ENCODE measurements at regions not wholly inside any gene's neighbourhood (a gene's known extent, or its start where the extent isn't known, plus 50 kb on each side); places are given as distances from the start of the nearest gene placed in this dataset.
A peak's percentile ranks its signal among the peaks of the same experiment; 100 is the strongest.

GRCh38 chr16:14333361-14333760 lies 262.2 kb downstream of the MRTFB start:
- DNase-seq (ENCODE audit: extremely low spot score): no peak
- POLR2A ChIA-PET: no interaction called here
- CTCF ChIA-PET: no interaction called here
- no peak for TF ChIP-seq FOXM1 (IDR thresholded peaks at IDR 0.05; ENCODE audit: borderline replicate concordance)
- no peak for TF ChIP-seq HDGF (IDR thresholded peaks at IDR 0.05; ENCODE audit: borderline replicate concordance)
- no peak for TF ChIP-seq CTBP1 (IDR thresholded peaks at IDR 0.05; ENCODE audit: borderline replicate concordance)
- no peak for TF ChIP-seq SP1 (IDR thresholded peaks at IDR 0.05)
- TF ChIP-seq SUZ12 (IDR thresholded peaks at IDR 0.05): no peak
- TF ChIP-seq ZNF384 (IDR thresholded peaks at IDR 0.05): no peak

GRCh38 chr16:14331020-14331419 lies 259.9 kb downstream of the MRTFB start:
- ChIA-PET POLR2A (no interaction called here), CTCF (interaction anchor here (1.3 kb wide), 1 partner anchor 13 kb away, joined by 3 read pairs; no protein-coding TSS in a partner anchor)
- DNase-seq (ENCODE audit: extremely low spot score): no peak
- no peak for TF ChIP-seq ELF4 (IDR thresholded peaks at IDR 0.05)
- TF ChIP-seq NFRKB (IDR thresholded peaks at IDR 0.05): no peak
- no peak for TF ChIP-seq FOXM1 (IDR thresholded peaks at IDR 0.05; ENCODE audit: borderline replicate concordance)
- no peak for TF ChIP-seq ARNT (IDR thresholded peaks at IDR 0.05)
- no peak for TF ChIP-seq CTBP1 (IDR thresholded peaks at IDR 0.05; ENCODE audit: borderline replicate concordance)
- no peak for TF ChIP-seq SUZ12 (IDR thresholded peaks at IDR 0.05)
- TF ChIP-seq HDGF (IDR thresholded peaks at IDR 0.05; ENCODE audit: borderline replicate concordance): no peak
- TF ChIP-seq SP1 (IDR thresholded peaks at IDR 0.05): no peak
- no peak for TF ChIP-seq L3MBTL2 (conservative IDR thresholded peaks at IDR 0.05)
- no peak for TF ChIP-seq BHLHE40 (IDR thresholded peaks at IDR 0.05; ENCODE audit: borderline replicate concordance)
- no peak for TF ChIP-seq PKNOX1 (IDR thresholded peaks at IDR 0.05)
- no peak for TF ChIP-seq LEF1 (IDR thresholded peaks at IDR 0.05; ENCODE audit: borderline replicate concordance)
- TF ChIP-seq ZNF384 (IDR thresholded peaks at IDR 0.05): no peak
- no peak for TF ChIP-seq FOXK2 (IDR thresholded peaks at IDR 0.05)

GRCh38 chr16:14329727-14330350 lies 258.7 kb downstream of the MRTFB start:
- POLR2A ChIA-PET: no interaction called here
- TF ChIP-seq L3MBTL2 (conservative IDR thresholded peaks at IDR 0.05): peak; percentile 24; the same call in 1 of the 2 replicates
- TF ChIP-seq FOXA1 (IDR thresholded peaks at IDR 0.05): no peak
- no peak for TF ChIP-seq ZNF384 (IDR thresholded peaks at IDR 0.05)
- TF ChIP-seq NFRKB (IDR thresholded peaks at IDR 0.05): no peak
- no peak for TF ChIP-seq FOXM1 (IDR thresholded peaks at IDR 0.05; ENCODE audit: borderline replicate concordance)
- no peak for TF ChIP-seq TARDBP (IDR thresholded peaks at IDR 0.05)
- TF ChIP-seq BHLHE40 (IDR thresholded peaks at IDR 0.05; ENCODE audit: borderline replicate concordance): no peak
- CTCF ChIA-PET: no interaction called here
- DNase-seq (ENCODE audit: extremely low spot score): no peak

- TF ChIP-seq PKNOX1 (IDR thresholded peaks at IDR 0.05) (peak; percentile 89), SUZ12 (IDR thresholded peaks at IDR 0.05) (no peak), CTBP1 (IDR thresholded peaks at IDR 0.05; ENCODE audit: borderline replicate concordance) (peak; percentile 59; the same call in 1 of the 2 replicates)
- ChIA-PET CTCF (interaction anchor here (0.7 kb wide), 2 partner anchors 15 to 107 kb away, joined by 3 read pairs; no protein-coding TSS in a partner anchor), POLR2A (no interaction called here)
- peak; percentile 62 for DNase-seq (ENCODE audit: extremely low spot score)
Measured at GRCh38 chr16:14325502-14326401, 254.6 kb downstream of the MRTFB start.

- TF ChIP-seq TARDBP (IDR thresholded peaks at IDR 0.05): no peak
- TF ChIP-seq ZNF384 (IDR thresholded peaks at IDR 0.05): peak; percentile 67
- POLR2A ChIA-PET: no interaction called here
- CTCF ChIA-PET: no interaction called here
- no peak for DNase-seq (ENCODE audit: extremely low spot score)
Measured at GRCh38 chr16:14324581-14324980, 253.5 kb downstream of the MRTFB start.

- CTCF ChIA-PET: no interaction called here
- POLR2A ChIA-PET: no interaction called here
- TF ChIP-seq CTBP1 (IDR thresholded peaks at IDR 0.05; ENCODE audit: borderline replicate concordance) (no peak), ARNT (IDR thresholded peaks at IDR 0.05) (no peak), FOXK2 (IDR thresholded peaks at IDR 0.05) (no peak), SP1 (IDR thresholded peaks at IDR 0.05) (no peak), HDGF (IDR thresholded peaks at IDR 0.05; ENCODE audit: borderline replicate concordance) (no peak), L3MBTL2 (conservative IDR thresholded peaks at IDR 0.05) (no peak), PKNOX1 (IDR thresholded peaks at IDR 0.05) (no peak), SUZ12 (IDR thresholded peaks at IDR 0.05) (no peak)
- no peak for DNase-seq (ENCODE audit: extremely low spot score)
Measured at GRCh38 chr16:14322186-14322585, 251.1 kb downstream of the MRTFB start.

- TF ChIP-seq LEF1 (IDR thresholded peaks at IDR 0.05; ENCODE audit: borderline replicate concordance) (no peak), TARDBP (IDR thresholded peaks at IDR 0.05) (no peak), ELF4 (IDR thresholded peaks at IDR 0.05) (no peak), HDGF (IDR thresholded peaks at IDR 0.05; ENCODE audit: borderline replicate concordance) (no peak), ZNF384 (IDR thresholded peaks at IDR 0.05) (no peak), BHLHE40 (IDR thresholded peaks at IDR 0.05; ENCODE audit: borderline replicate concordance) (no peak), NFRKB (IDR thresholded peaks at IDR 0.05) (no peak), SP1 (IDR thresholded peaks at IDR 0.05) (no peak), CTBP1 (IDR thresholded peaks at IDR 0.05; ENCODE audit: borderline replicate concordance) (no peak), SUZ12 (IDR thresholded peaks at IDR 0.05) (no peak), FOXK2 (IDR thresholded peaks at IDR 0.05) (no peak), L3MBTL2 (conservative IDR thresholded peaks at IDR 0.05) (no peak), PKNOX1 (IDR thresholded peaks at IDR 0.05) (no peak), FOXA1 (IDR thresholded peaks at IDR 0.05) (no peak)
- ChIA-PET POLR2A (no interaction called here), CTCF (no interaction called here)
- DNase-seq (ENCODE audit: extremely low spot score): no peak
Measured at GRCh38 chr16:14321542-14321941, 250.4 kb downstream of the MRTFB start.

All from HEK293T (cell line).